ENCODE measurements at regions not wholly inside any gene's neighbourhood (a gene's known extent, or its start where the extent isn't known, plus 50 kb on each side); places are given as distances from the start of the nearest gene placed in this dataset.

DNA sequence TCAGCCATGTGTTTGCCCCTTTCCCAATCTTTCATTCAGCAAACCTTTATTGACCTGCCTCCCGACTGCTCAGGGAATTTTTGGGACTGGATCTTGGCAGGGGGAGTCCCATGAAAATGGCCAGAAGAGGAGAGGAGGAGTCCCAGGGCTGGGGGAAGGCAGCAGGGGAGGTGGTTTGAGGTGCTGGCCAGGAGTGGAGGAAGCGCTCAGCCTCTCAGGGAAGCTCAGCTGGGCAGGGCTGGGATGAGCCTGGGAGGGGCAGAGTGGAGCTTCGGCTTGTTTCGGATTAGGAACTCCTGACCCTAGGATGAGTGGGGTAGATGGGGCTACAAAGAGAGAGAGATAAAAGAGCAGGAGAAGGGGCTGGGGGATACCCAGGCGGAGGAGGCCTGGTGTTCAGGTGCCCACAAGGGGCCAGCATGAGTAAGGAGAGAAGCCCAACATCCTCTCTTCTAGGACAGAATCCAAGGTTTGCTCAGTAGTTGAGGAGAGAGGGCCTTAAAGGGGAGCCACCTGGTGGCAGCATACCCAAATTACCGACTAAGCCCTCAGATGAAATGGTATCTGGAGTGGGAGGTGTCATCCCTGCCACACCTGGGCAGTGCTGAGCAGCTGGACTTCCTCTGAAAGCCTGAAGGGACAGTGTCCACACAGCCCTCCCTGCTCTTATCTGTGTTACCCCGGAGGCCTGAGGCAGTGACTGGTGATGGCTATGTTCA is 91.1 kb downstream of the INHBB start:
- peaks cover 86% of the 10 kb centered on the region for H3K27me3 ChIP-seq (ENCODE audit: control insufficient read depth, insufficient read depth, low read length)
- no peaks in the 10 kb centered on the region for H3K9me3 ChIP-seq (ENCODE audit: control insufficient read depth, low read depth, low read length)
- no peak overlapping the region for H3K9ac ChIP-seq (ENCODE audit: low read length)
- H3K4me3 ChIP-seq (ENCODE audit: low read length) = no peak overlapping the region
- H3K36me3 ChIP-seq (ENCODE audit: control insufficient read depth, low read depth, low read length) = no peaks in the 10 kb centered on the region
- no peak overlapping the region for H3K27ac ChIP-seq (ENCODE audit: low read length)
- peaks cover 13% of the 10 kb centered on the region for H3K4me1 ChIP-seq (ENCODE audit: control insufficient read depth, low read depth, low read length)

GRCh38 chr2:120437604-120438000 is 91.7 kb downstream of the INHBB start:
- H3K27me3 ChIP-seq (ENCODE audit: control insufficient read depth, insufficient read depth, low read length) = peaks cover 92% of the 10 kb centered on the region
- no peaks in the 10 kb centered on the region for H3K9me3 ChIP-seq (ENCODE audit: control insufficient read depth, low read depth, low read length)
- no peak overlapping the region for H3K27ac ChIP-seq (ENCODE audit: low read length)
- no peak overlapping the region for H3K9ac ChIP-seq (ENCODE audit: low read length)
- H3K4me3 ChIP-seq (ENCODE audit: low read length) = no peak overlapping the region
- peaks cover 13% of the 10 kb centered on the region for H3K4me1 ChIP-seq (ENCODE audit: control insufficient read depth, low read depth, low read length)
- no peaks in the 10 kb centered on the region for H3K36me3 ChIP-seq (ENCODE audit: control insufficient read depth, low read depth, low read length)

- Histone ChIP-seq H3K27ac (ENCODE audit: low read length) (no peak overlapping the region), H3K4me3 (ENCODE audit: low read length) (no peak overlapping the region), H3K36me3 (ENCODE audit: control insufficient read depth, low read depth, low read length) (no peaks in the 10 kb centered on the region), H3K4me1 (ENCODE audit: control insufficient read depth, low read depth, low read length) (peaks cover 13% of the 10 kb centered on the region), H3K27me3 (ENCODE audit: control insufficient read depth, insufficient read depth, low read length) (peaks cover 97% of the 10 kb centered on the region), H3K9me3 (ENCODE audit: control insufficient read depth, low read depth, low read length) (no peaks in the 10 kb centered on the region), H3K9ac (ENCODE audit: low read length) (no peak overlapping the region)
Observed at GRCh38 chr2:120438301-120439066, 92.5 kb downstream of the INHBB start.

- no peaks in the 10 kb centered on the region for H3K9me3 ChIP-seq (ENCODE audit: control insufficient read depth, low read depth, low read length)
- H3K27me3 ChIP-seq (ENCODE audit: control insufficient read depth, insufficient read depth, low read length) = peaks cover 97% of the 10 kb centered on the region
- no peak overlapping the region for H3K27ac ChIP-seq (ENCODE audit: low read length)
- no peak overlapping the region for H3K9ac ChIP-seq (ENCODE audit: low read length)
- peaks cover 13% of the 10 kb centered on the region for H3K4me1 ChIP-seq (ENCODE audit: control insufficient read depth, low read depth, low read length)
- no peaks in the 10 kb centered on the region for H3K36me3 ChIP-seq (ENCODE audit: control insufficient read depth, low read depth, low read length)
- H3K4me3 ChIP-seq (ENCODE audit: low read length) = no peak overlapping the region
Observed at GRCh38 chr2:120439067-120439368, 93.1 kb downstream of the INHBB start.

- H3K9me3 ChIP-seq (ENCODE audit: control insufficient read depth, low read depth, low read length) = no peaks in the 10 kb centered on the region
- H3K4me1 ChIP-seq (ENCODE audit: control insufficient read depth, low read depth, low read length) = peaks cover 6% of the 10 kb centered on the region
- H3K36me3 ChIP-seq (ENCODE audit: control insufficient read depth, low read depth, low read length) = no peaks in the 10 kb centered on the region
- H3K4me3 ChIP-seq (ENCODE audit: low read length) = no peak overlapping the region
- H3K27me3 ChIP-seq (ENCODE audit: control insufficient read depth, insufficient read depth, low read length) = peaks cover 97% of the 10 kb centered on the region
- no peak overlapping the region for H3K9ac ChIP-seq (ENCODE audit: low read length)
- no peak overlapping the region for H3K27ac ChIP-seq (ENCODE audit: low read length)
Observed at GRCh38 chr2:120439637-120440384, 93.9 kb downstream of the INHBB start.

- Histone ChIP-seq H3K9ac (ENCODE audit: low read length) (no peak overlapping the region), H3K4me1 (ENCODE audit: control insufficient read depth, low read depth, low read length) (no peaks in the 10 kb centered on the region), H3K27ac (ENCODE audit: low read length) (no peak overlapping the region), H3K9me3 (ENCODE audit: control insufficient read depth, low read depth, low read length) (no peaks in the 10 kb centered on the region), H3K4me3 (ENCODE audit: low read length) (no peak overlapping the region), H3K27me3 (ENCODE audit: control insufficient read depth, insufficient read depth, low read length) (peaks cover 98% of the 10 kb centered on the region), H3K36me3 (ENCODE audit: control insufficient read depth, low read depth, low read length) (no peaks in the 10 kb centered on the region)
Observed at GRCh38 chr2:120440521-120441350, 94.8 kb downstream of the INHBB start.

- H3K4me3 ChIP-seq (ENCODE audit: low read length) = no peak overlapping the region
- H3K9ac ChIP-seq (ENCODE audit: low read length) = no peak overlapping the region
- no peaks in the 10 kb centered on the region for H3K4me1 ChIP-seq (ENCODE audit: control insufficient read depth, low read depth, low read length)
- H3K27me3 ChIP-seq (ENCODE audit: control insufficient read depth, insufficient read depth, low read length) = peaks cover 98% of the 10 kb centered on the region
- no peak overlapping the region for H3K27ac ChIP-seq (ENCODE audit: low read length)
- no peaks in the 10 kb centered on the region for H3K36me3 ChIP-seq (ENCODE audit: control insufficient read depth, low read depth, low read length)
- no peaks in the 10 kb centered on the region for H3K9me3 ChIP-seq (ENCODE audit: control insufficient read depth, low read depth, low read length)
Observed at GRCh38 chr2:120441351-120441700, 95.4 kb downstream of the INHBB start.

DNA sequence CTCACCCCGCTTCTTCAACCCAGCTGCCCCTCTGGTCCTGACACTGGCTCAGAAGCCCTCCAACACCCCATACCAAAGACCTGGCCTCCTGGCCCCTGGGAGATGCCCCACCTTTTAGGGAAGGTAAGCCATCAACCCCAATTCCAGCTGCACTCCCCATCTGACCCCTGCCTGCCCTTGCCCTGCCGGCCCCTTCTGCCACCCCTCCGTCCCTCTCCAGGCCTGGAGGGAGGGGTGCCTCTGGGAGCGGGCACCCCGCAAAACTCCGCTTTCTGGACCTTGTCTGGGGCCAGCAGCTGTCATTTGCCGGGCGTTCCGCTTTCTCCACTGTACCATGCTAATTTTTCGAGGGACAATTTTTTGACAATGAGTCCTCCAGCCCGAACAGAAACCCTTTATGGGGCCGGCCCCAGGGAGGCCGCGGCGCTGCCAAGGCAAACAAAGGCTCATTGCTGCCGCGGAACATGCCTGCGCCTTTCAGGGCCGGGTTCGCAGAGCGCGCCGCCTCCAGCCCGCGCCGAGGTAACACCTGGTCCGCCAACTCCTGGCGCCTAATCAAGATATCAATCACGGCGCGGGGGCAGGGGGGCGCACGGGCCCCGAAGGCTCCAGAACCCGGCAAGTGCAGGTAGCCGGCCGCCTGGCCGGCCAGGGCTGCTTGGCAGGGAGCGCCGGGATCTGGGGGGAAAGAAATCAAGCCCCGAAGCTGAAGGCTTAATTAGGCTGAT is 96.0 kb downstream of the INHBB start:
- H3K9ac ChIP-seq (ENCODE audit: low read length) = peak overlapping the region; percentile 29
- H3K27ac ChIP-seq (ENCODE audit: low read length) = no peak overlapping the region
- peaks cover 98% of the 10 kb centered on the region for H3K27me3 ChIP-seq (ENCODE audit: control insufficient read depth, insufficient read depth, low read length)
- no peaks in the 10 kb centered on the region for H3K9me3 ChIP-seq (ENCODE audit: control insufficient read depth, low read depth, low read length)
- H3K4me1 ChIP-seq (ENCODE audit: control insufficient read depth, low read depth, low read length) = no peaks in the 10 kb centered on the region
- peak overlapping the region; percentile 61 for H3K4me3 ChIP-seq (ENCODE audit: low read length)
- no peaks in the 10 kb centered on the region for H3K36me3 ChIP-seq (ENCODE audit: control insufficient read depth, low read depth, low read length)

DNA sequence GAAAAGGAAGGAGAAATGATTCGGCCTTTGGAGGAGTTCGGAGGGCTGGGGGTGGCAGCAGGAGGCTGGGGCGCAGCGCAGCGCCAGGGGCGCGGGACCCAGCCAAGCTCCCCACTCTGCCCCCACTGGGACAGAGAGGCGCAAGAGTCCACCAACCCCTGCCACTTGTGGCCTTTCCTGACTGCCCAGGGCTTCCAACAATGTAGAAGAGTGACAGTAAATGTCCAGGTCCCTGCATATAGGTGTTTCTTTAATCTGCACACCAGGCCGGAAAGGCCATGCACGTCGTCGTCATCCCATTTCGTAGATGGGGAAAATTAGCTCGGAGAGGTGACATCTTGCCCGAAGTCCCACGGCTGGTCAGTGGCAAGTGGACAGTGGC is 96.6 kb downstream of the INHBB start:
- Histone ChIP-seq H3K9ac (ENCODE audit: low read length) (peak overlapping the region; percentile 29), H3K9me3 (ENCODE audit: control insufficient read depth, low read depth, low read length) (no peaks in the 10 kb centered on the region), H3K27me3 (ENCODE audit: control insufficient read depth, insufficient read depth, low read length) (peaks cover 99% of the 10 kb centered on the region), H3K27ac (ENCODE audit: low read length) (no peak overlapping the region), H3K4me3 (ENCODE audit: low read length) (peak overlapping the region; percentile 61), H3K36me3 (ENCODE audit: control insufficient read depth, low read depth, low read length) (no peaks in the 10 kb centered on the region), H3K4me1 (ENCODE audit: control insufficient read depth, low read depth, low read length) (no peaks in the 10 kb centered on the region)

GRCh38 chr2:120442923-120443571 is 97.1 kb downstream of the INHBB start:
- peak overlapping the region; percentile 61 for H3K4me3 ChIP-seq (ENCODE audit: low read length)
- no peaks in the 10 kb centered on the region for H3K9me3 ChIP-seq (ENCODE audit: control insufficient read depth, low read depth, low read length)
- no peaks in the 10 kb centered on the region for H3K4me1 ChIP-seq (ENCODE audit: control insufficient read depth, low read depth, low read length)
- peaks cover 97% of the 10 kb centered on the region for H3K27me3 ChIP-seq (ENCODE audit: control insufficient read depth, insufficient read depth, low read length)
- H3K27ac ChIP-seq (ENCODE audit: low read length) = no peak overlapping the region
- no peaks in the 10 kb centered on the region for H3K36me3 ChIP-seq (ENCODE audit: control insufficient read depth, low read depth, low read length)
- peak overlapping the region; percentile 39 for H3K9ac ChIP-seq (ENCODE audit: low read length)
